ENCODE measurements at regions not wholly inside any gene's neighbourhood (a gene's known extent, or its start where the extent isn't known, plus 50 kb on each side); places are given as distances from the start of the nearest gene placed in this dataset.

DNA sequence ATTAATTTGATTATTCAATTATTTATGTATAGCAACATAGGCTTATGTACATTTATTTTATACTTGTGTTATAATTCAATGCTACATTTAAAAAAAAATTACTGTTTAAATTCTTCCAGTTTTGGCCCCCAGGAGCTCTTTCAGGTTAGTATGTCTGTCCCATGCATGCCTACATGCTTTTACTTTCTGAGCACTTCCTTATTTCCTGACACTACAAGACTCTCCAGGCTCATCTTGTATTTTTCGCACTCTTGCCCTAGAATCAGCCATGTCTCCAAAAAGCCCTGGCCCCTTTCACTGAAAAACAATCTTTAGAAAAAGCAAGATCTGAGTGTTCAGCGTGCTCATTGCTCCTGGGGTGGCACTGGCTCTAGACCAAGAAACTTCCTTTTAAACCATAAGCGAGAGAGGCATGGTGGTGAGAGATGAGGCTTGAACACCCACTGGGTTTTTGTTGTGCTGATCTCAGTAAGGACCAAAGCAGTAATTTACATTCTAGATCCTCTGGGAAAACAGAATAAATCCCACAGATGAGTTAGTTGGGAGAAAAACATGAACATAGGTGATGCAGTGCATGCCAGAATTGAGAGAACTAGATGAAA lies 95.0 kb downstream of the SLC30A10 start:
- Histone ChIP-seq H4K20me1 (ENCODE audit: insufficient read depth, low read length) (no peaks in the 10 kb centered on the region), H3K27me3 (ENCODE audit: control insufficient read depth in 1 of 2, insufficient read depth in 2 of 2, low read length in 2 of 2) (peaks cover 0 to 6% of the 10 kb centered on the region in 2 experiments; a peak in 1 of 5 replicates), H2AFZ (ENCODE audit: low read length) (no peak overlapping the region), H3K27ac (ENCODE audit: extremely low read length, insufficient read depth, low read length) (no peak overlapping the region), H3K36me3 (replicated peaks in 1 of 2; ENCODE audit: control insufficient read depth in 1 of 2, insufficient read depth in 2 of 2, low read length in 2 of 2) (no peaks in the 10 kb centered on the region), H3K79me2 (ENCODE audit: insufficient read depth, low read length) (no peaks in the 10 kb centered on the region), H3K4me3 (replicated peaks in 1 of 3; ENCODE audit: insufficient read depth in 1 of 3, low read depth in 2 of 3, low read length in 3 of 3) (no peak overlapping the region), H3K4me1 (ENCODE audit: insufficient read depth, low read length) (no peaks in the 10 kb centered on the region), H3K9me3 (ENCODE audit: low read length) (no peaks in the 10 kb centered on the region), H3K4me2 (ENCODE audit: low read depth, low read length) (no peak overlapping the region), H3K9ac (ENCODE audit: insufficient read depth, low read depth, low read length) (no peak overlapping the region)
- no peak for FAIRE-seq
- intact Hi-C loops (cut with micrococcal nuclease; ENCODE audit: unreplicated experiment) (loop anchor here (10.0 kb wide), 2 partner anchors 91 to 381 kb away; partner anchors contain the start of gene SLC30A10), in situ Hi-C loops (cut with HindIII; ENCODE audit: extremely low pct_ligation_motif_present, low pct_unique_long_range_greater_than_20kb) (loop anchor here (10.0 kb wide), 1 partner anchor 291 kb away; no protein-coding TSS in a partner anchor)
- BruUV-seq (replicated peaks), result no TSS peak
- no peak for DNase-seq (ENCODE audit: low spot score)
- 29% methylated on average over 3 of the region's 3 CpGs for WGBS (ENCODE audit: low lambda C conversion rate)
- ChIA-PET POLR2A (no interaction called here), CTCF (ENCODE audit: low intra/inter-chr PET ratio, low total read pairs) (no interaction called here)
- TF ChIP-seq NKX3-1 (CRISPR knock-in tag; IDR thresholded peaks at IDR 0.05) (no peak), EZH2 (conservative IDR thresholded peaks at IDR 0.05; ENCODE audit: low read depth, low read length) (no peak), MYNN (CRISPR knock-in tag; IDR thresholded peaks at IDR 0.05; ENCODE audit: low read depth) (no peak), TBL1XR1 (IDR thresholded peaks at IDR 0.05; ENCODE audit: borderline replicate concordance, low read length, partially characterized antibody) (no peak), ZNF614 (CRISPR knock-in tag; IDR thresholded peaks at IDR 0.05; ENCODE audit: borderline replicate concordance) (no peak), JARID2 (CRISPR knock-in tag; IDR thresholded peaks at IDR 0.05; ENCODE audit: insufficient replicate concordance) (no peak), ZNF577 (CRISPR knock-in tag; IDR thresholded peaks at IDR 0.05; ENCODE audit: borderline replicate concordance, low read depth) (no peak), ATF3 (CRISPR knock-in tag; IDR thresholded peaks at IDR 0.05) (no peak), RARG (CRISPR knock-in tag; IDR thresholded peaks at IDR 0.05; ENCODE audit: low read depth) (no peak), THAP9 (CRISPR knock-in tag; IDR thresholded peaks at IDR 0.05; ENCODE audit: borderline replicate concordance) (no peak), TAF15 (IDR thresholded peaks at IDR 0.05; ENCODE audit: low read depth, low read length, poor library complexity, severe bottlenecking) (no peak), ADNP (CRISPR knock-in tag; IDR thresholded peaks at IDR 0.05) (no peak), PTBP1 (IDR thresholded peaks at IDR 0.05; ENCODE audit: low read depth, low read length, poor library complexity, severe bottlenecking) (no peak), NFKBIZ (CRISPR knock-in tag; IDR thresholded peaks at IDR 0.05) (no peak), MXI1 (IDR thresholded peaks at IDR 0.05; ENCODE audit: borderline replicate concordance, low read depth, low read length) (no peak), KAT7 (CRISPR knock-in tag; IDR thresholded peaks at IDR 0.05; ENCODE audit: borderline replicate concordance) (no peak)
- TF ChIP-seq, protein P1, sequence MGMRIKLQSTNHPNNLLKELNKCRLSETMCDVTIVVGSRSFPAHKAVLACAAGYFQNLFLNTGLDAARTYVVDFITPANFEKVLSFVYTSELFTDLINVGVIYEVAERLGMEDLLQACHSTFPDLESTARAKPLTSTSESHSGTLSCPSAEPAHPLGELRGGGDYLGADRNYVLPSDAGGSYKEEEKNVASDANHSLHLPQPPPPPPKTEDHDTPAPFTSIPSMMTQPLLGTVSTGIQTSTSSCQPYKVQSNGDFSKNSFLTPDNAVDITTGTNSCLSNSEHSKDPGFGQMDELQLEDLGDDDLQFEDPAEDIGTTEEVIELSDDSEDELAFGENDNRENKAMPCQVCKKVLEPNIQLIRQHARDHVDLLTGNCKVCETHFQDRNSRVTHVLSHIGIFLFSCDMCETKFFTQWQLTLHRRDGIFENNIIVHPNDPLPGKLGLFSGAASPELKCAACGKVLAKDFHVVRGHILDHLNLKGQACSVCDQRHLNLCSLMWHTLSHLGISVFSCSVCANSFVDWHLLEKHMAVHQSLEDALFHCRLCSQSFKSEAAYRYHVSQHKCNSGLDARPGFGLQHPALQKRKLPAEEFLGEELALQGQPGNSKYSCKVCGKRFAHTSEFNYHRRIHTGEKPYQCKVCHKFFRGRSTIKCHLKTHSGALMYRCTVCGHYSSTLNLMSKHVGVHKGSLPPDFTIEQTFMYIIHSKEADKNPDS (CRISPR knock-in tag; IDR thresholded peaks at IDR 0.05), result no peak
- ATAC-seq, result no peak

Measured in HepG2 (cell line).